Epidermal melanocyte (primary cell): ENCODE measurements at regions not wholly inside any gene's neighbourhood (a gene's known extent, or its start where the extent isn't known, plus 50 kb on each side); places are given as distances from the start of the nearest gene placed in this dataset.

Source experiments
- DNase-seq: peaks from one replicate; pipeline ENCODE4 v3.0.0; 2011; ENCODE audit warnings: low spot score; ENCODE audit not compliant: insufficient read length

DNA sequence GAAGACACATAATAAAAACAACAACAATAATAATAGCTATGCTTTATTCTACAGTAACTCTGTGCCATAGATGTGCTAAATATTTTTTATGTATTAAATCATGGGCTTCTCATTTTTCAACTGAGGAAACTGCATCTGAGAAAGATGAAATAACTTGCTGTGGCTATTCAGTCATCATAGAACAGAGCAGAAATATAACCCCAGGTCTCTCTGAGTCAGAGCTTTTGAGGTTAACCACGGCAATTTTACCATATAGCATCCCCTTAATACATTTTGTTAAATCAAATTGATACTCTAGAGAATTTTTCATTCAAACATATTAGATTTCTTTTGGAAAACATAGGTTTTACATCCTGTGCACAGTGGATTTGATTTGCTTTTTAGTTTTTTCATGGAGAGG, 586.6 kb upstream of the KLHL29 start:
- DNase-seq: no peak

DNA sequence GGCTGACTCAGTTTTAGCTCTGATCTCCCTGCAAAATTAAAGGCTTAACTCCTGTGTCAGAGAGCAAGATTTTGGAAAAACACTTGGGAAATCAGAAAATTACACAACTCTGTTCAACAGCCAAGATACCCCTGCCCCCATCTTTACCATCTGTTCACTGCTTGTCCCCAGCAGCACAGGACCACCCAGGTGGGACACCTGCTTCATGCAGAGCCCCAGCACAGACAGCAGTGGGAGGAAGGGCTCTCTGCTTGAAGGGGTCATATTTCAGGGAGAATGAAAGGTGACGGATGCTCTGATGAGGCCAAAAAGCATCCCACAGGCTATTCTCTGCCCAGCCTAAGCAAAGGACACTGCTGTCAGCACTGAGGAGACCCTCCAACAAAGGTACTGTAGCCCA, 584.6 kb upstream of the KLHL29 start:
- no peak for DNase-seq

DNA sequence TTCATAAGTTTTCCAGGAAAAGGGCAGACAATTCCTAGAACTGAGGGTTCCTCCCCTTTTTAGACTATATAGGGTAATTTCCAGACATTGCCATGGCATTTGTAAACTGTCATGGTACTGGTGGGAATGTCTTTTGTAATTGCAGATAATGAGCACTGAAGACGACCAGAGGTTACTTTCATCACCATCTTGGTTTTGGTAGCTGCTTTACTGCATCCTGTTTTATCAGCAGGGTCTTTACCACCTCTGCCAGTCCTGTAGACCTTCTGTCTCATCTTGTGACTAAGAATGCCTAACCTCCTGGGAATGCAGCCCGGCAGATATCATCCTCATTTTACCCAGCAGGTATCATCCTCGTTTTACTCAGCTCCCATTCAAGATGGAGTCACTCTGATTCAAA, 583.9 kb upstream of the KLHL29 start:
- DNase-seq: no peak

DNA sequence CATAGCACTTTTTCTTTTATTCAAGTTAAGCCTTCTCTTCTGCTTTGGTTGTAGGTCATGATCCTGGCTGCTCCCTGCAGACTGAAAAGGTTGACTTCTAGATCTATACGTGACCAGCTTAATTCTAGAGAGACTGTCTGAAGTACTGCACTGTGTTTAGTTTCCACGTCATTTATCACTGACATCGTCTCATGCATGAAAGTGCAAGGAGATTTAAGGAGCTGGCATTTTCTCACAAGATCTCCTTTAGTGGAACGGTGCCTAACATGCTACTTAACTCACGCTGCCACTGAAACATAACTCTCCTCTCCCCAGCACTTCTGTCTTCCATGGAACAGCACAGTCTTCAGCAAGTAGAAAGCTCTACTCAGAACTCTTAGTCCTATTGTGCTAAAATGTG, 583.0 kb upstream of the KLHL29 start:
- no peak for DNase-seq

DNA sequence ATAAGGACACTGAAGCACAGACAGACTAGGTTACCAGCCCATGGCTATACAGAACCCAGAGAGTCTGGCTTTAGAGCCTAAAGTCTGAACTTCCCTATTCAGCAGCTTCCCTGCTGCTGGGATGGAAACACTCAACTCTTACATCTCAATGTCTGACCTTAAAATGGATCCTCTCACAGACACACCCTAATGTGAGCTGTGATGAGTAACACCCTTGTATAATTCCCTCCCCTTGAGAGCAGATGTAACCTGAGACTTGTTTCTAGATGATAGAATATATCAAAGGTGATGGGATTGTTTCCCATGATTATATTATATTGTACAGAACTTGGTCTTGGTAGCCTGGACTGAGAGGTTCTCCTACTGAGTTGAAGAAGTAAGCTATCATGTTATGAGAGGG, 577.1 kb upstream of the KLHL29 start:
- no peak for DNase-seq

DNA sequence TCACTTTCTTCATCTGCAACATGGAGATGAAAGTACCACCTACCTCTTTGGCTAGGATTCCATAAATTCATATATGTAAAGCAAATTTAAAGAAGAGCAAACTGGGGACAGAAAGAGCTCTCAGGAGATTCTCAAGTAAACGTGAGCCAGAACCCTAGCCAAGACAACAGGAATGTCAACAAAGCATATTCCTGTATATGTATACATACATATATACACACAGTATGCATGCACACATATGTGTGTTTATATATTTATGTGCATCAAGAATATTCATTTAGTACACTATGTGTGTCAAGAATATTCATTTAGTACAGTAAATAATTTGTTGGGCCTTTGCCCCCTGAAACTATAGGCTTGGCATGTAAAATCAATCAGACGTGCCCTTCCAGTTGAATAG, 574.4 kb upstream of the KLHL29 start:
- no peak for DNase-seq

DNA sequence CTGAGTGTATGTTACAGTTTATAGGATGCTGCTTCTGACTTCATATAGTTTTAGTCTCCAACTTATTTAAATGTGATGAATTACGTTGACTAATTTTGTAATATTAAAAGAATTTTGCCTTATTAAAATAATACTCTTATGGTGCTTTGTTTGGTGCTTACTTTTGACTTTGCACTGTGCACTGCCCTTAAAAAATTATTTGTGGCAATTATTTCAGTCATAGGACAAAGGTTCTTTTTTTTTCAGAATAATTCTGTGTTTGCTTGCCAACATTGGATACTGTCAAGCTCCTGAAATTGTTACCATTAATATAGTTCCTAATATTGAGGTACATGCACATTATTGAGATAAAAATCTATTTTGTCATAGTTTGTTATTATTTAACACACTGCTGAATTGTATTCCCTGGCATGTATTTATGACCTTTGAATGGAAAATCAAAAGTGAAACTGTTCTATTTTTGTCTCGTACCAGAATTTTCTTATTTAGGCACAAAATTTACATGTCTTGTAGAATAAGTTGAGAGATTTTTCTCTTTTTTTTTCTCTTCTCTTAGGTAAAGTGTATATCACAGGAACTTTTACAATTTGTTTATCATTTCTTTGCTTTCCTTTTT, 572.8 kb upstream of the KLHL29 start:
- DNase-seq: no peak

DNA sequence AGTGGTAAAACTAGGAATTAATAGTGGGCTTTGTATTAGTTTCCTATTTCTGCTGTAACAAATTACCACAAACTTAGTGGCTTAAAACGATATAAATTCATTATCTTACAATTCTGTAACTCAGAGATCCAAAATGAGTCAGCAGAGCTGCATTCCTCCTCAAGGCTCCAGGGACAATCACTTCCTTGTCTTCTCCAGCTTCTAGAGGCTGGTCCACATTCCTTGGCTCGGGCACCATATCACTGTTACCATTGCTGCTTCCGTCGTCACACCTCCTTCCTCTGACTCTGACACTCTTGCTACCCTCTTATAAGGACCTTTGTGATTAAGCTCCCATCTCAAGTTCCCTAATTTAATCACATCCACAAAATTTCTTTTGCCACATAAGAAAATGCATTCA, 567.8 kb upstream of the KLHL29 start:
- DNase-seq: peak; percentile 41

DNA sequence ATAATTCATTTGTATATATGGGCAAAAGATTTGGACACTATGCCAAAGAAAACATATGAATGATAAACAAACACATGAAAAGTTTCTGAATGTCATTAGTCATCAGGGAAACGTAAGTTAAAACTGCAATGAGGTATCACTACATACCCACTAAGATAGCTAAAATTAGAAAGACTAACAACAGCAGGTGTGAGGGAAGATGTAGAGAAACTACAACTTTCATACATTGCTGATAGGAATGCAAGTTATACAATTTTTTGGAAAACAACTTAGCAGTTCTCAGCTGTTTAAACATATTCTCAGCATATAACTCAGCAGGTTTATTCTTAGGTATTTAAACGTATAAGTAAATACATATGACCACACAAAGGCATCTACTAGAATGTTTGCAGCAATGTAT, 563.5 kb upstream of the KLHL29 start:
- no peak for DNase-seq

DNA sequence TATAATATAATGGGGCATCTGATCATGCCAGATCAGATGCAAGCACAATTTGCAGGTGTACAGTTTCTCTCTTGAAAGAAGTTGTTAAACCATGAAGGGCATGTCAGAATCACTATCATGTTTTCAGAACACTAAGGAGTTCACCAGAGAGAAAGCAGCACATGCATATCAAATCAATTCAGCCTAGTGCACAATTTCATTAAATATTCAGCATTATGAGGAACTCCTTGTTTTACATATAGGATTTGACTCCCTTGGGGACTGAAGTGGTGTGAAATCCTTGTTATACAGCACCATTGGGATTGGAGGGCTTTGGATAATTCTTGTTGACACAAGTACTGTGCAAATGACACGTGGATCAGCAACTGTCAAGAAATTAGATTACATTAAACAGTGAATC, 562.1 kb upstream of the KLHL29 start:
- DNase-seq: no peak

DNA sequence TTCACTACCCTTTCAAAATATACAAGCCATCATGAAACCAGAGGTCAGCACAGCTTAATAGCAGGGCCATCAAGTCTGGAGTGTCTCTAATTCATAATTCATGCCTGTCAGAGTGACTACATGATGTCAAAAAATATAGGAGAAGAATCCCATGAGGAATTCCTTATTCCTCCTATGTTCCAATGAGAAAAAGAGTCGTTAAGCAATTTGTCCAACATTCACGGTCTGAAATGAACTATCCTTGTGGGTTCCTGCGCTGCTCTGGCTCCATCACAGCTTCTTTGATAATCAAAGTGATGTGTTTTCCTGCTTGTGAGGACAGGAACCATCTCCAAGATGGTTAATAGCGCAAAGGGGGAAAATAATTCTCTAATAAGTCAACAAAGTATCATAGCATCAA, 560.4 kb upstream of the KLHL29 start:
- no peak for DNase-seq

DNA sequence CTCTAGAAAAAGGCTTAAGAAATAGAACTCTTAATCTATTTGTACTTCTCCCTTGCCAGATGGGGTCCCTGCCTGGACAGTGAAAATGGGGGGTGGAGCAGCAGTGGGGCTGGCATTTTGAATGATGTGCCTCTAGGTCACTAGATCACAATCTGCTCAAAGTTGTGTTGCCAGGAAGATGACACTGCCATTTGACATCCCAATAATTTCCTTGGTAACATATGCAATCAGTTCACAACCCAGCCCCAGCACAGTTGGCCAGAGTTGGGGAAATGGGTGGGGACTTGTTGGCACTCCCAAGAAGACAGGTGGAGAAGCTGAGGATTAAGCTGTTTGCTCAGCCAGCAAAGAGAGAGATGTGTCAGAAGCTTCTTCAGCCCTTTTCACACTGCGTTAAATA, 558.3 kb upstream of the KLHL29 start:
- no peak for DNase-seq

DNA sequence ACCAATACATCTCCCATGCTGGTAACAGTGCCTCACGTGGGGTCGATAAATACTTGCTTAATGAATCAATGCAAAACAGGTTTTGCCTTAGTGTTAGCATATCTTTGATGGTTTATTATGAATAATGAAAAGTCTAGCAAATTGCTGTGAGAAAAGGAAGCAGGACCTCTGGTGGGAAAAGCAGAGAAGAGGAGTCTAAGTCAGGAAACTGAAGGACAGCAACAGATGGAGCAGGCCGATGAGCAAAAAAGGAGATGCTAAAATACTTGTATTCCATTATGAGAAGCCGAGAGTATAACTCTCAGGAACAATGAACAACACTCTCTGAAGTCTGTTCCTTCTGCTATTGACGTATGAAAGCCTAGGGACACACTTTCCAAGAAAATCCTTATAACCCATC, 555.2 kb upstream of the KLHL29 start:
- no peak for DNase-seq

DNA sequence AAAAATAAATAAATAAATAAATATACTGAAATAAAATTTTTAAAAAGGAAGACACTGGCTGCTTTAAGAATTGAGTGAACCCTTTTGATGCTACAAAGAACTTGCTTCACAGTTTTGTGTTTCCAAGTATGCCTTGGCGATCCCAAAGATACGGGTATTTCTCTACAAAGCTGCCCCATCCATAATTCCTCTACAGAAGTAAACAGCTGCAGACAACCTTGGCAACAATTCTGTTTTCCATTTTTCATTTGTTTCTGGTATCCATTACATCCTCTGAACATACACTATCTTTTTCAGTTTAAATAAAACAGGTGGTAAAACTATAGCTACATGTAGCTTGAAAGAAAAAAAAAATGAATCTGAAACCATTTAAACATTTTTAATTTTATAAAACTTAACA, 552.8 kb upstream of the KLHL29 start:
- no peak for DNase-seq

DNA sequence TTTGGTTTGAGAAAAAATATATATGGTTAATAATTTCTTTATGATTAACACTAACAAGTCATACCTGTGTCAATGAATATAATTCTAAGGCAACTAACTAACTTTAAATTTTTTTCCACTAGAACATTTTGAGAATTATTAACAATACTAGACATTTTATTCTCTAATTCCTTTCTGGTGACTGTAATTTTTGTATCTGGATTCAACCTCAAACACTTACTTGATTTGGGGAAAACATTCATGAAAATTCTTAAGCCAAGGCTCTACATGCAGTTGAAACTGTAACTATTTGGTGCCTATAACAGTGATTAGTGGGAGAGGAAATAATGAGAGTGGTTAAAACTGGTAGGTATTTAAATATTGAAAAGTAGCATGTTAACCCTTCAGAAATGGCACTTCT, 546.5 kb upstream of the KLHL29 start:
- no peak for DNase-seq

DNA sequence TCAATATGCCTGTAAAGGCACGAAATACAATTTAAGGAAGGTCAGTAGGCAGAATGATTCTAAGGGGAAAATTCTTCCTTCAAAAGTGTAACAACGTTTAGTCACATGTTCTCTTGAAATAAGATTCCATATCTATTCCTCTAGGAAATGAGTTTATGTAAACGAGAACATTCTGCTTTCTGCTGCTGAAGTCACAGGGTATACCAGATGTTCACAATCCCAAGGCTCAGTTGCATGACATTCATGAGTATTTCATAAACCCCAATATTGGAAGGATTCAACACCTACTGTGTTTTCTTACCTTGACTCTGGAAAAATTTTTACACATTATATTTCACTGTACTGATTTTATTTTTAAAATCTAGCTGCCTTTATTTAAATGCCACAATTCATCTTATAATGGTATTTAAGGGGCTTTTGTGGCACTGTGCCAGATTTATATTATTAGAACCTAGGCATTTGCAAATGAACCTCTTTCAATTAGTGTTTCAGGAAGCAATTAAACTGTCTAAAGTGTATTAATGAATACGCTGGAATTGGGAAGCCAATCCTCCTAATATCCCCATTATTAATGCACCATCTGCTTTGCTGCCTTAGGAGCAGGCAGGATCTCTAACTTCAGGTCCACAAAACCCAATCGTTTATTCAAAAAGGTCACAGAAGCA, 542.6 kb upstream of the KLHL29 start:
- no peak for DNase-seq

DNA sequence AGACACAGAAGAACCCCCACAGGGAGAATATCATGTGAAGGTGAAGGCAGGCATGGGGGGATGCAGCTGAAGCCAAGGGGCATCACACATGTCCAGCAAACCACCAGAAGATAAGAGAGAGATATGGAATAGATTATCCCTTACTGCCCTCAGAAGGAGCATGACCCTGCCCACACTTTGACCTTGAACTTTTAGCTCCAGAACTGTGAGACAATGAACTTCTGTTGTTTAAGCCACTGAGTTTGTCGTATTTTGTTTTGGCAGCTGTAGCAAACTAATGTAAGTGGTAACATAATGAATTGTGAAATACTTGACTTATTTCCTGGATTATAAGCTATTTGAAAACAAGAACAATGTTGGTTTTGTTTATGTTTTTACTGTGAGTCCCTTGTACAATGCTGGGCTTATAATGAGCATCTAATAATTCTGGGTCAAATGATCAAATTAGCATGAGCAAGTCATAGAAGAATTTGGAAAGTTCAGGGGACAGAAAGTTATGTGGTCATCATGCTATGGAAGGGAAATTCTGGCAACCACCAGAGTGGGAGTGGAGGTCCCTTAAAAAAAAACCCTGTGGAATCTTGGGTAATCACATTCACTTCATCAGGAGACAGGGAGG, 541.0 kb upstream of the KLHL29 start:
- peak; percentile 27 for DNase-seq

DNA sequence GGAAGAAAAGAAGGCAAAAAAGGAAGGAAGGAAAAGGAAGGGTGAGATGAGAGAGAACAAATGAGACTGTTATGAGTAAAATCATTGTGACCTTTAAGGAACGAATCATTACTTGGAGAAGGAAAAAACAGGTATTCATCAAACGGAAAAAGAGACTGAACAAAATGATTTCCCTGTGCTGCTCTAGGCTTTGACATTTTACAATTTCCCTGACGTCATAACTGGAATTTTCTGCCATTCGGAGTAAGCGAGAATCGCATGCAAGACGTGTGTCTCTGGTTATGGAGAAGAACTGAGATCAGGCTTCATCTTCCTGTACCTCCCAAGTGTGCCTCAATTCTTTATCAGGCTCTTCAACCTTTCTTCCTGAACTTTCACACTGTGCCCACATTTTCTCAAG, 534.7 kb upstream of the KLHL29 start:
- DNase-seq: no peak

DNA sequence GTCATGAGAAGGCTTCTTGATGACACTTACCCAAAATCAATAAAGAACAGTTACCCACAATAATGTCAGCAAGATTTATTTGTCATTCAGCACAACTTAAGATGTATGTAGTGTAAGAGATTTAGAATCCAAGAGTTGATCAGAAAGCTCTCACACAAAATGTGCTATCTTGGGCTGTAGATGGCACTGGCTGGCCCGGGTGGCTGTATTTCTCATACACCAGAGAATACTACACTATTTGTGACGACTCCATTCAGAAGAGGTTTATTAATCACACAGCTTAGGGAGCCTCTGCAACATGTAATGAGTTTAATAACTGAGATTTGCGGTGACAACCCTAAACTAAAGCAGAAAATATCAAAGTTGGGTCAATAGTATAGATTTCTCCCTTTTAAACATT, 530.4 kb upstream of the KLHL29 start:
- no peak for DNase-seq

DNA sequence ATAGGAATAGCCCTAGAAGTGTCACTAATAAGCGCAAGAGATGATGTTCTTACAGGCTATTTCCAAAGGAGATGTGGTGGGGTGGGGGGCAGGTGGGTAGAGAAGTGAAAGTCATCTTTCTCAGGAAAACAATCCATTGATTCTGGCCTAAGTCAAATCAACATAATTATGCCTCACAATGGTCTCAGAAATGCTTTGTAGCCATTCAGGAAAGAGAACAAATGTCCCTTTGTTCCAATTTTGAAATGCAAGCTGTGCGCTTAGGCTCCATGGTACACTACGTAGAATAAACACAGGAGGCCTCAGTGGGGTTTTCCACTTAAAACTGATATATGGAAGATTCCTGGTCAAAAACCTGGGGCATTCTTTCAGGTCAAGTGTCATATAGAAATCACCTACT, 529.9 kb upstream of the KLHL29 start:
- DNase-seq: no peak

DNA sequence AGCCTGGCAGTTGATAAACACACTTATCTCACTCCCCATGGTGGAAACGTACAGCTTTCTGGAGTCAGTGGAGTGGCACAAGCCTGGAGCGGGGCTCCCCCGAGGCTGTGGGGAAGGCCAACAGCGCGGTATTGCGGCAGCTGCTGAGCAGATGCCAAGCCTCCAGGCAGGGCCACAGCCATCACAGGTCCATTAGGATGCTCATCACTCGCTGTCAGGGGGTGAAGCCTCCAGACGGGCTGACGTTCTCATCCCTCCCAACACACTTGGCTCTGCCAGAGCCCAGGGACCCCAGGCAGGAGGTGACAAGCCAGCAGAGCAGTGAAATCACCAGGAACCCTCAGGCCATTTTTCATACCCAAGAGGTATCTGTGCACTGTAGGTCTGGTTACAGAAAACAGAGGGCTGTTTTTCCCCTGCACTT, 529.2 kb upstream of the KLHL29 start:
- DNase-seq: no peak

DNA sequence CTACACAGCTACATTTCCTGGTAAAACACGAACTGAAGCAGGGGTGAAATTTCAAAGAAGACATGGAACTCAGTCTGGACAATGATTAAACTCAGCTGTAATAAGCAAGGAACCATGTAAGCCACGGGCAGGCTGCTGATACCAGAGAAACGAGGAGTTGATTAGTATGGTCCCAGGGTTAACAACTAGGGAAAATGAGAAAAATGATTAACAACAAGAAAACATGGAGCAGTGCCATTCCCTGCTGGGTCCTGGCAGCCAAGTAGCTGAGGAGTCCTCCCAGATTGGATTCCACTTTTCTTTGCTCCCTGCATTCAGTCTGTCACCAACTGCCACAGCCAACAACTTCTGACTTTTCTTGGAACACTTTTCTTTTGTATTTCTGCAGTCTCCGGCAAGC, 517.0 kb upstream of the KLHL29 start:
- DNase-seq: no peak

DNA sequence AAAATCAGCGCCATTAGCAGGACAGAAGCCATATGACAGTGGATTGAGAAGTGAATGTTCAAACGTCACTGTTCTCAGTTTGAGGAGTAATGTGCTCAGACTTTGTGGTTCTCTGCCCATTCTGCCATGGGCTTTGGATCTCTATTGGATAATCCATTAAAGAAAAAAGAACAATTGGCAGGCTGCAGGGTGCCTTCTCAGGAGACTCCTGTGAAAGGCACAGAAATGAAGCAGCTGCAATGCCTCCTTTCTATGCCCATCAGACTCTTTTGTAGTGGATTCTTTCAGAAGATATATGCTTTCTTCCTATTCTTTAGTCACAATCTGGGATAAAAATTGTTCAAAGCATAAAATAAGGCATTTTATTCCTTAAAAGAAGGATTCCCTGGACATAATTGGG, 506.9 kb upstream of the KLHL29 start:
- DNase-seq: no peak
